Adrenal gland (tissue), 9 donors: ENCODE measurements at regions not wholly inside any gene's neighbourhood (a gene's known extent, or its start where the extent isn't known, plus 50 kb on each side); places are given as distances from the start of the nearest gene placed in this dataset.

Experiments
- DNase-seq, 7 donors: peaks; one replicate each; pipeline ENCODE4 v3.0.0-alpha.2; 2019 to 2020
- H3K27ac ChIP-seq, 5 donors: fragments of 200-600 bp; sonication (generic) in 4 of 5; 1 replicate in 3 of 5; 2 replicates in 2 of 5; pipeline versions ENCODE4 v1.5.1 to v1.8.0; 2016 to 2020; ENCODE audit warnings: mild to moderate bottlenecking in 1 of 5
- H3K27me3 ChIP-seq: fragments of 200-600 bp; 2 replicates; pipeline ENCODE4 v1.8.0; 2021
- H3K36me3 ChIP-seq, 2 donors: fragments of 200-600 bp; replicated peaks in 1 of 2; 1 replicate in 1 of 2; 2 replicates in 1 of 2; pipeline versions ENCODE4 v1.5.1 to v1.8.0; 2018 to 2022
- H3K4me1 ChIP-seq, 2 donors: fragments of 200-600 bp; replicated peaks in 1 of 2; 1 replicate in 1 of 2; 2 replicates in 1 of 2; pipeline versions ENCODE4 v1.5.1 to v1.8.0; 2018 to 2021
- H3K4me3 ChIP-seq, 4 donors: fragments of 200-600 bp; sonication (generic) in 3 of 4; one replicate each; pipeline ENCODE4 v1.5.1; 2016 to 2018
- H3K9me3 ChIP-seq, 3 donors: fragments of 200-600 bp; sonication (generic) in 1 of 3; replicated peaks in 1 of 3; 1 replicate in 2 of 3; 2 replicates in 1 of 3; pipeline versions ENCODE4 v1.5.1 to v1.8.0; 2016 to 2021
- POLR2A ChIP-seq, 2 donors: fragments of 450-650 bp; IDR thresholded peaks; one replicate each; pipeline ENCODE4 v1.6.1; 2017; ENCODE audit warnings: antibody characterized with exemption in 2 of 2, mild to moderate bottlenecking in 2 of 2, moderate library complexity in 1 of 2
- WGBS, 4 donors: extraction: QIAGEN DNeasy Blood & Tissue Kit in 2 of 4; methylation state at CpG; one replicate each; pipeline versions ENCODE4 v1.1.5 to v1.1.7; 2013 to 2017; 5-methylcytosine and 5-hydroxymethylcytosine counted together
- intact Hi-C, 2 donors: fragments of 100-400 bp; cut with DNase I; formaldehyde crosslinking; loops; one replicate each; pipeline versions ENCODE4 v1.14.1 to v1.15.0; 2022 to 2023
- TF ChIP-seq, protein P1 (sequence below), 6 experiments: fragments of 450-650 bp in 4 of 6; fragments of 200-600 bp in 2 of 6; sonication (generic) in 1 of 6; IDR thresholded peaks; 1 replicate in 5 of 6; 2 replicates in 1 of 6; pipeline versions ENCODE4 v1.5.1 to v1.8.0; 2016 to 2021; ENCODE audit warnings: antibody characterized with exemption in 6 of 6, mild to moderate bottlenecking in 2 of 6, moderate library complexity in 1 of 6
- donor health status: healthy with polysubstance abuse.
- donor health status: Bipolar disorder and iron deficiency.
- donor health status: DM: yes; HTN: yes; CAD: no.
- donor health status: DM: no; HTN: no; CAD: no.
- donor health status: DM: no; HTN: no; CAD: no.

- no peaks in the 10 kb centered on the region for H3K27me3 ChIP-seq
- WGBS, 4 donors, result 85 to 92% (median 90%) methylated on average over 2 of the region's 2 CpGs
- H3K27ac ChIP-seq, result no peak overlapping the region
- no peak overlapping the region for H3K4me3 ChIP-seq
- DNase-seq, result no peak
- no peaks in the 10 kb centered on the region for H3K36me3 ChIP-seq
- H3K9me3 ChIP-seq, result no peaks in the 10 kb centered on the region
- intact Hi-C loops, result no loop called here
- TF ChIP-seq, protein P1, sequence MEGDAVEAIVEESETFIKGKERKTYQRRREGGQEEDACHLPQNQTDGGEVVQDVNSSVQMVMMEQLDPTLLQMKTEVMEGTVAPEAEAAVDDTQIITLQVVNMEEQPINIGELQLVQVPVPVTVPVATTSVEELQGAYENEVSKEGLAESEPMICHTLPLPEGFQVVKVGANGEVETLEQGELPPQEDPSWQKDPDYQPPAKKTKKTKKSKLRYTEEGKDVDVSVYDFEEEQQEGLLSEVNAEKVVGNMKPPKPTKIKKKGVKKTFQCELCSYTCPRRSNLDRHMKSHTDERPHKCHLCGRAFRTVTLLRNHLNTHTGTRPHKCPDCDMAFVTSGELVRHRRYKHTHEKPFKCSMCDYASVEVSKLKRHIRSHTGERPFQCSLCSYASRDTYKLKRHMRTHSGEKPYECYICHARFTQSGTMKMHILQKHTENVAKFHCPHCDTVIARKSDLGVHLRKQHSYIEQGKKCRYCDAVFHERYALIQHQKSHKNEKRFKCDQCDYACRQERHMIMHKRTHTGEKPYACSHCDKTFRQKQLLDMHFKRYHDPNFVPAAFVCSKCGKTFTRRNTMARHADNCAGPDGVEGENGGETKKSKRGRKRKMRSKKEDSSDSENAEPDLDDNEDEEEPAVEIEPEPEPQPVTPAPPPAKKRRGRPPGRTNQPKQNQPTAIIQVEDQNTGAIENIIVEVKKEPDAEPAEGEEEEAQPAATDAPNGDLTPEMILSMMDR (IDR thresholded peaks at IDR 0.05), result no peak
- no peak for TF ChIP-seq POLR2A (IDR thresholded peaks at IDR 0.05)
- H3K4me1 ChIP-seq, result no peaks in the 10 kb centered on the region
Observed at GRCh38 chr9:27629425-27629824, 56.1 kb upstream of the C9orf72 start.

DNA sequence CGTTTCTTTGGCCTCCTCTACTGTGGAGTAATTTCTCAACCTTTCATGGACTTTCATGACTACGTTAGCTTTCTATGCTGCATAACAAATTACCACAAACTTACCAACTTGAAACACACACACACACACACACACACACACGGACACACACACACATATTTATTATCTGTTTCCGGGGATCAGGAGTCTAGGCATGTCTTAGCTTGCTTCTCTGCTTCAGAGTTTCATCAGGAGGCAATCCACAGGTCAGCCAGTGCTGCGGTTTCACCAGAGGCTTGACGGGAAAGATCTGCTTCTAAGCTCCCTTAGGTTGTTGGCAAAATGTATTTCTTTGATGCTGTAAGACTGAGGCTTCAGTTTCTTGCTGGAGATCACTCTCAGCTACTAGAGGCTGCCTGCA, 59.0 kb upstream of the C9orf72 start:
- intact Hi-C loops, result no loop called here
- WGBS, 4 donors, result 74 to 85% (median 75%) methylated on average over 6 of the region's 6 CpGs

DNA sequence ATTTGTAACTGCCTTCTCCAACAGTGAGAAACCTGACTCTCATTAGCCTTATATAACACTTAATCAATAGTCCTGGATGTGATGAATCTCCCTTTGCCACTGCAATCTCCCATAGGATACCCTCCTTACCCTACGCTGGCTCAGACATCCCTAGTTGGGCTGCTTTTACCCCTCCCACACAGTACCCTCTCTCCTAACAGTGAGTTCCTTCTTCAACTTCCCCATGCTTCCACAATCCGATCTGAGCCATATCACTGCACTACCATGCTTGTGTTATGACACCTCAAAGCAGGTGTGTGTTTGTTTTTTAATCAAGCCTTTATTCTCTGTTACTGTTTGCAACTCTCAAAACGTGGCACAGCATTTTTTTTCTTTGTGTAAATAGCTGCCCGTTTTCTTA, 60.5 kb upstream of the C9orf72 start:
- Histone ChIP-seq H3K27ac (no peak overlapping the region), H3K9me3 (no peaks in the 10 kb centered on the region), H3K4me1 (no peaks in the 10 kb centered on the region), H3K4me3 (no peak overlapping the region), H3K36me3 (no peaks in the 10 kb centered on the region), H3K27me3 (no peaks in the 10 kb centered on the region)
- WGBS, 4 donors, result 46 to 52% (median 49%) methylated on average over 4 of the region's 4 CpGs
- no peak for DNase-seq
- intact Hi-C loops, result no loop called here
- TF ChIP-seq, protein P1 (IDR thresholded peaks at IDR 0.05), result no peak
- no peak for TF ChIP-seq POLR2A (IDR thresholded peaks at IDR 0.05)

More for the DNA sequence above, 59.0 kb upstream of the C9orf72 start:
- DNase-seq, result no peak
- no peak overlapping the region for H3K4me3 ChIP-seq
- no peaks in the 10 kb centered on the region for H3K9me3 ChIP-seq
- no peak for TF ChIP-seq POLR2A (IDR thresholded peaks at IDR 0.05)
- TF ChIP-seq, protein P1 (IDR thresholded peaks at IDR 0.05), result no peak
- no peaks in the 10 kb centered on the region for H3K4me1 ChIP-seq
- no peaks in the 10 kb centered on the region for H3K27me3 ChIP-seq
- H3K36me3 ChIP-seq, result no peaks in the 10 kb centered on the region
- no peak overlapping the region for H3K27ac ChIP-seq

- 71 to 81% (median 76%) methylated on average over 2 of the region's 2 CpGs for WGBS, 4 donors
- Histone ChIP-seq H3K4me3 (no peak overlapping the region), H3K27me3 (no peaks in the 10 kb centered on the region), H3K27ac (no peak overlapping the region), H3K36me3 (no peaks in the 10 kb centered on the region), H3K9me3 (no peaks in the 10 kb centered on the region), H3K4me1 (no peaks in the 10 kb centered on the region)
- TF ChIP-seq POLR2A (IDR thresholded peaks at IDR 0.05), result no peak
- TF ChIP-seq, protein P1 (IDR thresholded peaks at IDR 0.05), result no peak
- no peak for DNase-seq
- intact Hi-C loops, result no loop called here
Observed at GRCh38 chr9:27634879-27635278, 61.6 kb upstream of the C9orf72 start.
